Kidney tubule cell (primary cell): ENCODE measurements at regions not wholly inside any gene's neighbourhood (a gene's known extent, or its start where the extent isn't known, plus 50 kb on each side); places are given as distances from the start of the nearest gene placed in this dataset.

Source experiments
- DNase-seq: peaks from one replicate; pipeline ENCODE4 v3.0.0-alpha.2; 2018; ENCODE audit warnings: low spot score

GRCh38 chr2:133667085-133667484 lies 98.8 kb upstream of the NCKAP5 start:
- peak; percentile 95 for DNase-seq

DNA sequence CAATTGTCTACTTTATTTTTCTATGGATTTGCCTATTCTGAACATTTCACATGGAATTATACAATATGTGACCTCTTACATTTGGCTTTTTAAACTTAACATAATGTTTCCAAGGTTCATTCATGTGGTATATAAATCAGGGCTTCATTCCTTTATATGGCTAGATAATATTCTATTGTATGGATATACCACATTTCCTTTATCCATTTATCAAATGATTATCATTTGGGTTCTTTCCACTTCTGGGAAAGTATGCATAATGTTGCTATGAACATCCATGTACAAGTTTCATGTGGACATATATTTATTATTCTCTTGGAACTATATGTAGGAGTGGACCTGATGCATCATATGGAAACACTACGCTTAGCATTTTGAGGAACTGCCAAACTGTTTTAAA lies 99.7 kb upstream of the NCKAP5 start:
- DNase-seq = no peak

DNA sequence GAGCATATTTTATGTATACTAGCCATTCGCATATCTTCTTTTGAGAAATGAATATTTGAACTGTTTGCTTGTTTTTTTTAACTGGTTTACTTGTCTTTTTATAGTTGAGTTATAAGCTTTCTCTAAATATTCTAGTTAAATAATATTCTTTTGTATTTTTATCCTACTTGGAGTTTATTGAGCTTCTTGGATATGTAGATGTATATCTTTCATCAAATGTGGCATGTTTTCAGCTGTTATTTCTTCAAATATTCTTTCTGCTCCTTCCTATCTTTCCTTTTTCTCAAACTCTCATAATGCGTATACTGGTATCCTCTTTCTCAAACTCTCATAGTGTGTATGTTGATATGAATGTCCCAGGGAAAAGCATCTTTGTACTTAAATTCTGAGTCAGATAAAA lies 100.3 kb upstream of the NCKAP5 start:
- DNase-seq = no peak

DNA sequence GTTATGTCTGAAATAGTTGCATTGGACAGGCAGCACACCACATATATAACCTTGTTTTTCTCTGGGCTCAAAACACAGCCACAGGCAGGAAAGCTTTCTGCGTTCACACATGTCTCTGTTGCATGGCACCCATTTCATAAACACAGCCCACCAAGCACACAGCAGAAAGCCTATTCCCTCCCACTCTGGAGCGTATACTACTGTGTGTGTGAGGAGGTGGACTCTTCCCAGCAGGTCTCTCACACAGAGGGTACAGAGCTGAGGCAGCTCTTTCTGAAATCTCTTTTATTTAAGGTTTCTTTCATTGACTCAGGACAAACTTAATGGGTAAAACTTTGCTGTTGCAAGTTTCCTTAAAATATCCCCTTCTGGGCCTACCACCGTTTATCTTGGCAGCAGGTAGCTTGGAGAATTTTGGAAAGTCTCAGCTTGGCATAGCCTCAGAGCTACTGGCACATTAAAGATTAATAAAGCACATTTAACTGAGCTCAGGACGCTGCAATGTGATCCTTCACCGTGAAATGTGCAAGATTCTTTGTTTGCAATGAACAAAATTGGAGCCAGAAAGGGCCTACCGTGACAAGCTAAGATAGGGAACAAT lies 105.1 kb upstream of the NCKAP5 start:
- DNase-seq = peak; percentile 11

DNA sequence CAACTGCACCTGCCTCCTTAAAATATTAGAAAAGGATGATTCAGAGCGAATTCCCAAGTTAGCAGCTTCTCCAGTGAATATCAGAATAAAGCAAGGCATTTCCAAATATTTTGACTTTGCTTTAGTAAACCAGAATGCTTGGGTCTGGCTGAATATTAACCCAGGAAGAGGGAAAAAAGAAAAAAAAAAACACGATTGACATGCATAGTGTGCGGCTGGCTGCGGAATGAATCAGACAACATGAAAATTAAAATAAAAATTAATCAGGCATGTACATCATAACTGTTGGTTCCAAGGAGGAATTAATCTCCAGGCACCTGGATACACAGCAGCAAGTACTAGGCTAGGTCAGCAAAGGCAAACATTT lies 105.8 kb upstream of the NCKAP5 start:
- peak; percentile 69 for DNase-seq

- DNase-seq = peak; percentile 60
These were observed 106.4 kb upstream of the NCKAP5 start for GRCh38 chr2:133674433-133675331.

DNA sequence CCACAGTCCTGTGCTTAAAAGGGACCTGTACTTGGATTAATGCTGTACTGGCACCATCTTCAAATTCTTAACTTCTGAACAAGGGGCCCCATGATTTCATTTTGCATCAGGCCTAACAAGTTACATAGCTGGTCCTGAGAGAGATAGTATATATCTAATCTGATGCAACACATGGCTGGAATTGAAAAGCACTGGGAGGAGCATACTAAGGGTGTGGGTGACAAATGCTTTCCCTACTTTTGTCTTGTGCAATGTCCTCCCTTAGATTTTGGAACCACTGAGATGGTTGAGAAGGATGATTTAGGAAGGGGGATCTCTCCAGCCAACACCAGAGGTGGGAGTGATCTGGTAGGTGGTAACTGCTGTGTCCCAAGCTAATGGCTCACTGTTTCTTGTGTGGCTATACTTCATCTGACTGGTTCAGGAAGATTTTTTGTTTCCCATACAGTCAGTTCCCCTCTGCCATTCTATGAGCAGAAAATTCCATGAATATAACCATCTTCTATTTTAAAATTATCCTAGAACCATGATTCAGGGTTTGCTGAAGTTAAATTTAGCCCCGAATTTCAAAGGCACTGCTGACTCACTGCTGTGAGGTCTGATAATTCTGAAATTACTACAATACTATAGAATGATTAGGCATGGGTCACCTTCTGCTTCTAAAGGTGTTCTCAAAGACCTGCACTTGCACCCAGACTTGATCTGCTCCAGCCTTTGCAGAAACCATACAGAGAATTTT lies 108.3 kb upstream of the NCKAP5 start:
- DNase-seq = no peak

DNA sequence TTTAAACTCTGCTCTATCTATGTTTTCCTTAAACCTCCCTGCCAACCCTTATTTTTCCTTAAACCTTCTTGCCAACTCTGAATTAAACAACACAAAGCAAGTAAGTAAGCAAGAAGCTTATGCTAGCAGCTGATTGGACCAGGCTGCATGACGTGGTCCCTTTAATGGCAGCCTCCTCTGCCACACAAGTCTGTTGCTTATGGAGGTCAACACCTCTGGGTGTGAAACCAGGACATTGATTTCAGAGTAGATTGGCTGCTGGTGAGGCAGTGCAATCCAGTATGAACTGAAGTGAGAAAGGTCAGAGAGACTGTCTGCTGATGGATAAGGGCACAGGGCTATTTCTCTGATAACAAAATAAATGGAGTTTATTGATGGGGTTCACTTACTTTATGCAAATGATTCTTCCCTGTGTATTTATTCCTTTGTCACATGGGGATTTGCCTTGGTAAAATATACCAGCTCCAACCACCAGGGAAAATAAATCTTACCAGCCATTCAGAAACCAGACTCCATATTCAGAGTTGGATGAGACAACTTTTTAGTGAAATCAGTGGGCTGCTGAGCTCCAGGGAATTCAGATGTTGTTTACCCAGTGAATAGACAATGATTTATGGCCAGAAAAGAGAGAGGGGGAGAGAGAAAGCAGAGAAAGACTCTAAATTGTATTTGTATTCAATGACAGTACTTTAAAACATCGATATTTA lies 112.2 kb upstream of the NCKAP5 start:
- no peak for DNase-seq

- DNase-seq = no peak
These were observed 114.1 kb upstream of the NCKAP5 start for GRCh38 chr2:133682347-133682746.

- no peak for DNase-seq
These were observed 114.6 kb upstream of the NCKAP5 start for GRCh38 chr2:133682906-133683305.

DNA sequence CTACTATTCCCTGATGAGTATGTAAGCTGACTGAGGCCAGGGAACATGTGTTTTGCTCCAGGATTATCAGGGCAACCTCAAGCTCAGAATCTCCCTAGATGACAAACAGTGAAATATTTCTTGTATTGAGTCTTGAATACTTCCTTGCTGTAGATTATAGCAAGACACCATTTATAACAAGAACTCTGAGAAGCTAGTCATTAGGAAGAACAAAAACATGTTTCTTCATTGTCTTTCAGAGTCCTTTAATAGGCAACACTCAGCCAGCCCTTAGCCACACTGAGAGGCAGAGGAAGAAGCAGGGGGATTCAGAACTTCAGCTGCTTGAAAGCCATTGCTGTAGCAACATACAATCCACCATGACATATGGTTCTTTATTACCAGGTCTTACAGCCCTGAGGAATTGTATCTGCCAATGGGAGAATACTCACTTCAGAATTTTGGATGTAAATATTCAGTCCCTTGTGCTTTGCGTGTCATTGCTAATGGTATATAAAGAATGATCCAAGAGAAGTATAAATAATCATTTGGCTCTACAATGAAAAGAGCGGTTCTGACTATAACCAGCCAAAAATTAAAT lies 117.5 kb upstream of the NCKAP5 start:
- no peak for DNase-seq

- no peak for DNase-seq
These were observed 122.5 kb upstream of the NCKAP5 start for GRCh38 chr2:133690780-133691179.

GRCh38 chr2:133691336-133691735 lies 123.1 kb upstream of the NCKAP5 start:
- no peak for DNase-seq

DNA sequence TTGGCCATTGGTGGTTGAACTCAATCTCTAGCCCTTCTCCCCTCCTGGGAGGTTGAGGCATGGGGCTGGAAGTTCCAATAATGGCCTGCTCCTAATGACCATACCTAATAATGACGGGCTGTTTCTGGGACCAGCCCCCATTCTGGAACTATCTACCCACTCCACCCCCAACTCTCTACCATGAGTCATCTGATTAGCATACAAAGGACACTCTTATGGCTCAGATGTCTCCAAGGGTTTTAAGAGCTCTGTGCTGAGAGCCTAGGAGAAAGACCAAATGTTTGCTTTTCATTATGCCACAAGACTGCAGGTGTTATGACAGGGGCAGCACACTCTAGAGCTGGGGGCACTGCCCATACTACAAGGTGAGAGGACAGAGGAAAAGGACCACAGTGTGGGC lies 137.0 kb upstream of the NCKAP5 start:
- DNase-seq = peak; percentile 8

- peak; percentile 9 for DNase-seq
These were observed 142.3 kb upstream of the NCKAP5 start for GRCh38 chr2:133710613-133711012.

DNA sequence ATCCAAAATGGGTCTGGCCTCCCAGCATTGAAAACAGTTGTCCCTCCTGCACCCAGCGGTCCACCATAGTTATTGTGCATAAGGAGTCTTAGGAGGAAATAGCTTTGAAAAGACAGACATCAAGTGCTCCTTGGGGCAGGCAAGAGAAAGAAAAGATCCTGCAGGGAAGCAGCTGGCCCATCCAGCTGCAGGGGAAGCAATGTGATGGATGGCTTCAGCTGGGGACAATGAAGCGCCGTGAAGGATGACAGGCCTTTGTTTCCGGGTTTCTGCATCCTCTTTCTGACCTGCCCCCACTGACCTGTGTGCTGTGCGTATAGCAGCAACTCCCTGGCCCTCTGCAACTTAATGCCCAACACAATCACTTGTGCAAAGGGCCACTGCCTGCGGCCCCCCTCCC lies 142.9 kb upstream of the NCKAP5 start:
- DNase-seq = no peak

DNA sequence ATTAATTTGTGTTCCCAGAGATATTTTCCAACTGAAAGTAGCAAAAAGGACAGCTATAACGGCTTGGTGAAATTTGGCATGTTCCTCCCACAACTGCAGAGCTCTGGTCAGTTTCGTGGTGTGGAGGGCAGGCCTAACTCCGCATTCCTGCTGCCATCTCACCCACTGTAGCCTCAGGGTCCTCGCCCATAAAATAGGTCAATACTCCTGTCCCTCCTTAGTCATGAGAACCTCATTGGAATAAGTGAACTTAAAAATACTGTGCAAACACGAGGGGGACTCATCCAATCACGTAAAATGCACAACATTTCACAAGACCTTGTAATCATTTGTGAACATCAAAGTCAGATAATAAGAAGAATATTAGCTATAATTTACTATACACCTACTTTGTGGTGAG lies 143.5 kb upstream of the NCKAP5 start:
- DNase-seq = no peak

DNA sequence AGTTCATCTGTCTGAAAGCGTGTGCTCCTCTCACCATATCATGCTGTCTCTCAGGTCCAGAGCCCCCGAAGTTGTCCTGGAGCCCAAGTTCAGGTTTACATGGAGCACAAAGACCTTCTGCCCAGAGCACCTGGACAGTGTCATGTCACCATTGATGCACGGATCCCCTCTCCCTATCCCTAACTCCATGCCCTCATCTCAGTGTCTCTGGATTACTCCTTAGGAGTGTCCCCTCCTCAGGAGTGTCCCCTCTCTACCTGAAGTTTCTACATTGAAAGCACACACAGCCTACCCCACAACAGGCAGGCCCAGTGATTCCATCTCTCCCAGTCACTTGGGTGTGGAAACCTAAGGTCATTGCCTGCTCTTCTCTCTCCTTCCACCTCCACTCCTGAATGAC lies 144.1 kb upstream of the NCKAP5 start:
- DNase-seq = no peak

GRCh38 chr2:133713049-133713580 lies 144.9 kb upstream of the NCKAP5 start:
- DNase-seq = peak; percentile 37

DNA sequence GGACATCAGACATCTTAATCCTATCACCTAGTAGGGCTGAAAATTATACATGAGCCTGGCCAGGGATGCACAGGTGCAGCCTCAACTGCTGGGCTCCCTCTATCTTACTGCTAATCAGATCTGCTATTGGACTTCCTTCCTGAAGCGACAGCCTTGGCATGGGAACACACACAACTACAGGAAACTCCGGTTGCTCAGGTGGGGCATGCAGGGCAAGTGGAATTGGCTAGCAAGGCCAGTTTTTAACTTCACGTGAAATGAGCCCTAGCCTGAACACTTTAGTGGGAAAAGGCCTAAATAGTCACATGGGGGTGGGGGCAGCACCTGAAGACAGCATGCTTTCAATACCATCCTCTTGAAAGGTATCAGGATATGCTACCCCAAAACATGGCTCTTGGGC lies 147.9 kb upstream of the NCKAP5 start:
- DNase-seq = no peak

GRCh38 chr2:133717497-133717896 lies 149.2 kb upstream of the NCKAP5 start:
- DNase-seq = no peak

DNA sequence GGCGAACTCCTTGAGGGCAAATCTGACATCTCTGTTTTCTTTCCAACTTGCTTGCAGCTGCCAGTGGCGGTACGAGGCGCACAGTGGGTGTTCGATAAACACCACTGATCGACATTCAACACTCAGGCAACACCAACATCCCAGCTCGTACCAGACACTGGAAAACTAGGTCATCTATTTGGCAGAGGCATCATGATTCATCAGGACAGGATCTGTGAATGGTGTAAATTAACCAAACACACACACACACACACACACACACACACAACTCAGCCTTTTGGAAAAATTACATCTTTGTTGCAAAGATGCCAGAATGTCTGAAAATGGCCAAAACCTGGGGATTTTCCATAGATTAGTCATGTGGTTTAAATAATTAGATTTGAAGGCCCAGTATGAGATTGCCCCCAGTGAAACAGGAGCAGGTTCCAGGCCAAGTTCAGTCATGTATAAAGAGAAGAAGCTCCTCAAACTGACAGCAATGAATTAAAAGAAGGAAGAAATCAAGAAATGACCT lies 150.5 kb upstream of the NCKAP5 start:
- DNase-seq = peak; percentile 91
